HG03571 (cell line): ENCODE measurements at regions not wholly inside any gene's neighbourhood (a gene's known extent, or its start where the extent isn't known, plus 50 kb on each side); places are given as distances from the start of the nearest gene placed in this dataset.

ENCODE experiments used
- ATAC-seq: cut with Tn5 transposase; IDR thresholded peaks from one replicate; pipeline ENCODE4 v1.9.1; 2021; ENCODE audit not compliant: unreplicated experiment

DNA sequence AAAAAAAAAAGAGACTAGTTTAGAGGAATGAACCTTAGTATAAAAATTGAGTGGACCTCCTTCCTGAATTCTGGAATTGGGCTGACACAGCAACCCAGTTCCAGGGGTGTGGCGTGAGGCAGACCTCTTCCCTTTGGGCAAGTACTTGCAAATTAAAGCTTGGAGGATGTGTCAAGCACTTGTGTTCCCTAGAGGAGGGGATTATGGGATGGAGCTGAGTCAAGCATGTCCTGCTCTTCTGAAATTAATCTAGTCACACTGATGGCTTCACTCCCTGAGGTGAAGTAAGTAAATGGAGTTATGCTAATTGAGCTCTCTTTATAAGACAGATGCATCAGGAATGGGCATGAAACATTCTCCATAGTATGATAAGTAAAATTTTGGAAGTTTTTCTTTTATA, 107.7 kb upstream of the HTR2A start:
- no peak for ATAC-seq

GRCh38 chr13:47004027-47004426, 107.2 kb upstream of the HTR2A start:
- ATAC-seq: no peak

DNA sequence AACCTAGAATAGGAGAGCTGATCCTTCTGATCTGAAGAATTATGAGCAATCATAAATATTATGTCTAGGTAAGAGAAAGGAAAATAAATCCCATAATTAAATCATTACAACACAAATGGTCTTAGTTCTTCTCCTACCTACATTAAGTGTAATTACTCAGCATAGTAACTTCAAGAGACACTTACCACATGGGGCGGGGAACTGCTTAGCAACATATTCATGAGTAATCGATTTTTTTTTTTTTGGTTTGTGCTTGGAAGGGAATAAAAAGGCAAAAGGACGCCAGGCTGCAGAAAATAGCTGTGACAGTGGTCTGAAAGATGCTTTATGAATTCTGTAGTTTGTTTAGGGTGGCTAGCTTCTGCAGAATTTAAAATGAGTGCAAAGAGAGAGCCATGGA, 103.3 kb upstream of the HTR2A start:
- ATAC-seq: no peak

DNA sequence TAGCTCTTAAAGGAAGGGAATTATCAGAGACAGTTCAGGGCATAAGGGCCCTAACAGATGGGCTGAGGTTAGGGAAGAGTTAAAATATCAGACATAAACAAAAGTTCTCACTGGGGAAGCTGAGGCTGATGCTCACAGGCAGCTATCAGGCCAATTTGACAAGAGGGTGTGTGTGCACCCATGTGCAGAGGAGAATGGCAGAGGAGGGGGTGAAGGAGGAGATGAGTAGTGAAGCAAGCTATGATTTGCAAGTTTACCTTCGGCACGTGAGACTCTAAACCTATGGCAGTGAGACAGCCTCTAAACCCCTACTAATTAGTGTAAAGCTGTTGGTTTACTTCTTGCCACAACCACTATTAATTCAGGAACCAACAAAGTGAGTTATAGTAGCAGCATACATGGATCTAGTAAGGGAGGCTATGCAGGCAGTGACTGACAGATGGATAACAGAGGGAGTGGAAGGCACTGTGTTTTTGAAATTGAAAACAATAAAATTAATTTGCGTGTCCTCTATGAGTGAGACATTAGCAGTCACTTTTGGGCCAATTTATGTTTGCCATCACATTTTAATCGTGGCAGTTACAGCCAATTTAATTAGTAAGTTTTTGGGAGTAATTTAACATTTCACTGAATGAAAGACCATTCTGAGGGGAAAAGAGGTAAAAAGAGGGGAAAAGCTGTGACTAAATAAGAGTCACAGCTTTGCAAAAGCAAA, 99.6 kb upstream of the HTR2A start:
- ATAC-seq: peak; percentile 33

DNA sequence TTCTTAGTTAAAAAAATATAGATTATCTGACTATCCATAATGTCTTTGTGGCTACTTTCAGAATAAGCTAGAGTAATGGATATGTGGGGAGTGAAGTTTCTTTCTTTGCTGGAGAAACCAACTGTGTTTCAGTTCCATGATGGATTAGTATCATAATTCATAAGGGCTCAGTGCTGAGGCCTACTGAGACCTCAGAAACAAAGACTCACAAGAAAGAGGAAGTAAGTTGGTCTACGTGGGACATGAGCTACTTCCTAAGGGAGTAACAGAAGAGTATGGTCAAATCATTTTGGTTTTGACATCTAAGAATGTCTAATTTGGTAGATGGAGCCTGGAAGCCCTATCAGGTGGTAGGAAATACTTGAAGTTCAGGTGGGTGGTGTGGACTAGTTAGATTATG, 99.0 kb upstream of the HTR2A start:
- ATAC-seq: peak; percentile 92

DNA sequence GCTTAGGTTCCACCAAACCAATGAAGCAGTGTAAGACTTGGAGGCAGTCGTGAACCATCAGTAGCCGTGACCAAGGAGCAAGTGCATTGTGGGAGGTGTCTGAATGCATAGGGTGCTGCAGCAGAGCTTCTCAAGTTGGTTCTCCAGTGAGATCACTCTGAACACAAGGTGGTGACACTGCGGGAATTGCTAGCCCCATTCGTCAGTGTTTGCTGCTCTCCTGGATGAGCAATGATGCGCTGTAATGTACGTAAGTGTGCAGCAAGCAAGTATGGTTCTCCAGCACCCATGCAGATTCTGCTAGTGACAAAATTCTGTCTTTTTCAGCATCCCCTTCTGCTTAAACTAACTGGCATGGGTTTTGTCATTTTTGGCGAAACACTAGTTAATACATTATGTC, 97.6 kb upstream of the HTR2A start:
- ATAC-seq: no peak

DNA sequence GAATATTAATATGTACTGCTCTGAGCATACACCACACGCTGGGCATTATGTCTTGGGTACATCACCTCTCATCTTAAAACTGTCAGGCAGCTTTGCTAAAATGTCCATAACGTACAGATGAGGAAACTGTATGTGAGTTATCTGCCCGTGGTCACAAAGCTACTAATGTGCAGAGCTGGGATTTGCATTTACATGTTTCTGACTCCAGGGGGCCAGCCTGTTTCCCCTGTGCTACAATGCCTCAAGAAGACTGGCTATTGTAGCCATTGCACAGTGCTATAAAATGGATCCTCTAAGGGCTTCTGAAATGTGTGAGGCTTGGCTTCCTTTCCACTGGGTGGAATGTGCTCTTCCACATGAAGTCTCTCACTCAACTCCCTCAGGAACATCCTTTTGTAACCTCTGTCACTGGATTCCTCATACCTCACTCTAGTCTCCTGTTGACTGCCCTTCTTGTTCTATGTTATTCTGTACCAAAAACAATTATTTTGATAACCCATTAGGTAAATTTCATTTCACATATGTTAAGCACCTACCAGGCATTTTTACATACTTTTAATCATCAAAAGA, 95.6 kb upstream of the HTR2A start:
- no peak for ATAC-seq

DNA sequence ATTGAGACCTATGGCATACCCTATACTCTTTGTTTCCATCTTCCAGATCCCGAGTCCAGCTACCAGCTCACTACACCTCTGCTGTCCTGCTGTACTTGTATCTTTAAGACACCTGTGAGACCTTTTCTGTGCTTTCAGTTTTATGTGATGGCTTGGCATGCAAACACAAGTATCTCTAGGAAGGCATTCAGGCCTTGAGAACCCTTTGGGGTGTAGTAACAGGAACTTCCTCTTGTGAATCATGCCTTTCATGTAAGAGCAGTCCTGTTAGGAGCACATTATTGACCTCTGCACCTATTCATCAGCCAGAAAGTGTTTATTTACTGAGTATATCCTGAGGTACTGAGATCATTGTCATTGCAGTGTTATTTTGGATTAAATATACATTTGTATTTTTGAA, 87.0 kb upstream of the HTR2A start:
- ATAC-seq: peak; percentile 65

- peak; percentile 90 for ATAC-seq
Observed at GRCh38 chr13:46982856-46983582, 86.2 kb upstream of the HTR2A start.

DNA sequence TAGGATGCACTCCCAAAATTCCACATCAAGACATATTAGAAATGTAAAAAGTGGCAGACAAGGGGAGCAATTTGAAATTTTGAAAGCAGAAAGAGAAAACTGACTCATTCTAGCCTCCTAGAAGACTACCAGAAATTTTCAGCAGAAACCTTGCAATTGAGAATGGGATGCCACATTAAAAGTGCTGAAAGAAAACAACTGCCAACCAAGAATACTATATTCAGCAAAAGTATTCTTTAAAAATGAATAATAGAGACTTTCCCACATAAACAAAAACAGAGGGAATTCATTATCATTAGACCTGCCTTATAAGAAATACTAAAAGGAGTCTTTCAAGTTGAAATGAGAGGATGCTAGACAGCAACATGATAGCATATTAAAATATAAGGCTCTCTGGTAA, 78.3 kb upstream of the HTR2A start:
- ATAC-seq: no peak

- no peak for ATAC-seq
Observed at GRCh38 chr13:46968450-46968849, 71.6 kb upstream of the HTR2A start.

DNA sequence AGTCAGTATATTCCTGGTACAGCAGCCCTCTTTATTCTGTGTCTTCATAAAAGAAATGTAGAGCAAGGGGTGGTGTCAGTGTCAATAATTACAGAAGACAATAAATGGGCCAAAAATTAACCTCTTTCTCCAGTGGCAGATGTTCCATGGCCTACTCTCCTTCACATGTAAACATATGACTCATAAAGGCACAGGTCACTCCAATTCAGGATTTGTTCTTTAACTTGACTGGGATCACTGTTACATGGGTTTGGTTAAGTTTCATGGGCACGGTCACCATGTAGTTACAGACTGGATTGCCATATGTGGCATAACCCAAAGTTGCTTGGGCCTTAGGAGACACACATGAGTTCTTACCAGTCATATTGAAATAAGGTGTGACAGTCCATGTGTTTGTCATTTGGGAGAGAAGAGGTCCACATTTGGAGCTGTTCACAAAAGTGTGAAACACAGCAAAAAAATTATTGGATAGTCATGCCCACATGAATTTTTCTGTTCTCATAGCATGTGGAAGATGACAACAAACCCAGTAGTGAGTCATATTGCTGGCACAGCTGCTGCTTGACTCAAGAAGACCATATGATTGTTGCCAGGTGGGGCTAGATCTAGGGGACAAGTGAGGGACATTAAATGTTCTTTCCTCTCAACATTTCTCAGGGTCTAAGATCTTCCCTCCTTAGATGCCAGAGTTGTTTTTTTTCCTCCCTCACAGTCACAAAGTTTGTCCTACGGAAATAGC, 68.1 kb upstream of the HTR2A start:
- no peak for ATAC-seq

- ATAC-seq: no peak
Observed at GRCh38 chr13:46963904-46964303, 67.1 kb upstream of the HTR2A start.

DNA sequence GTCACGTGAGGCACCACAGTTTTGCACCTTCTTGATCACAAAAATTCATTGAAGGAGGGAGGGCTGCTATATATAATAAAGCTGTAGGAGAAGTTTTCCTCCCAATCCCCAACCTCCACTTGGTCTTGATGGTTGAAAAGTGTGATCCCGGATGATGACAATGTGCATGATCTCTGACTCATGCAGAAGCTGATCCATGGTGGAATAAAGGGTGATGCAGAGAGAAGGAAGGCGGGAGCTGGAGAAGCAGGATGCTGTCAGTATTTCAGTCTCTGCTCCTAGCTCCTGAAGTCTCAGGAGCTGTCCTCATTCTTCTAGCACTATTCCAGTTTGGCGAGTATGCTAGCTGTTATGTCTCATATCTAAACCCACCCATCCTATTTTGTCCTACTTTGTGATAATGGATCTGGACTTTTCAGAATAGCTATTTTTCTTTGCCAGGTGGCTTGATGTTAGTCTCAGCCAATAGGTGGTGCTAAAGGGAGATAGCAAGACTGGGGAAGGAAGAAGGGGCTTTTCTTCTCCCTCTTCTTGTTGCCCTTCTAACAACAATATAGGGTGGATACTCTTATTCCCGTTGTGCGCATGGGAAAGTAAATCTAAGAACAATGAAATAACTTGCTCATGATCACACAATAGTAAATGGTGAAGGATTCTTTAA, 65.6 kb upstream of the HTR2A start:
- no peak for ATAC-seq

GRCh38 chr13:46961719-46962118, 64.9 kb upstream of the HTR2A start:
- ATAC-seq: peak; percentile 100

- no peak for ATAC-seq
Observed at GRCh38 chr13:46953941-46954340, 57.1 kb upstream of the HTR2A start.

- peak; percentile 61 for ATAC-seq
Observed at GRCh38 chr13:46953331-46953730, 56.5 kb upstream of the HTR2A start.

- no peak for ATAC-seq
Observed at GRCh38 chr13:46951516-46951915, 54.7 kb upstream of the HTR2A start.

DNA sequence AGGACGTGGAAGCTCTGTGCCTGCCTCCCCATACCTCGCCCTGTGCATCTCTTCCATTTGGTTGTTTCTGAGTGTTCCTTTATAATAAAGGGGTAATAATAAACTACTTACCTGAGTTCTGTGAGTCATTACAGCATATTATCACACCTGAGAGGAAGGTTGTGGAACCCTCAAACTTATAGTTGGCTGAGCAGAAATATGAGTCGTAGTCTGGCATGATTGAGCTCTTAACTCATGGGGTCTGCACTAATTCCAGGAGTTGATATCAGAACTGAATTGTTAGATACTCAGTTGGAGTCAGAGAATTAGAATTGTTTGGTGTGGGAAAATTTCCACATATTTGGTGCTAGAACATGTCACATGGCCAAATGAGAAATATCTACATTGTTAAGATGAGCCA, 52.4 kb upstream of the HTR2A start:
- ATAC-seq: no peak

- ATAC-seq: no peak
Observed at GRCh38 chr13:46948338-46948737, 51.5 kb upstream of the HTR2A start.
